ENCODE measurements at regions not wholly inside any gene's neighbourhood (a gene's known extent, or its start where the extent isn't known, plus 50 kb on each side); places are given as distances from the start of the nearest gene placed in this dataset.
"Not testable (repeated sequence)": the region's sequence is repeated elsewhere in the genome, so short reads cannot be mapped to it uniquely, and the experiment has no call there.

- TF ChIP-seq POLR2A (IDR thresholded peaks at IDR 0.05; ENCODE audit: low read length); GATA1 (IDR thresholded peaks at IDR 0.05; ENCODE audit: low read depth, low read length): not testable (repeated sequence)
Measured at GRCh38 chr3:11725340-11725641, 81.6 kb upstream of the VGLL4 start.

Data from erythroblast (primary cell).